Body of pancreas (tissue), 4 donors: ENCODE measurements at regions not wholly inside any gene's neighbourhood (a gene's known extent, or its start where the extent isn't known, plus 50 kb on each side); places are given as distances from the start of the nearest gene placed in this dataset.

Experiments
- POLR2A ChIP-seq, 3 donors: fragments of 450-650 bp; IDR thresholded peaks; one replicate each; pipeline ENCODE4 v1.6.1; 2016; ENCODE audit warnings: antibody characterized with exemption in 3 of 3, mild to moderate bottlenecking in 2 of 3
- TF ChIP-seq, protein P1 (sequence below), 7 experiments: fragments of 450-650 bp in 4 of 7; fragments of 200-600 bp in 3 of 7; sonication (generic) in 3 of 7; IDR thresholded peaks; one replicate each; pipeline ENCODE4 v1.5.1; 2016 to 2019; ENCODE audit warnings: antibody characterized with exemption in 7 of 7

DNA sequence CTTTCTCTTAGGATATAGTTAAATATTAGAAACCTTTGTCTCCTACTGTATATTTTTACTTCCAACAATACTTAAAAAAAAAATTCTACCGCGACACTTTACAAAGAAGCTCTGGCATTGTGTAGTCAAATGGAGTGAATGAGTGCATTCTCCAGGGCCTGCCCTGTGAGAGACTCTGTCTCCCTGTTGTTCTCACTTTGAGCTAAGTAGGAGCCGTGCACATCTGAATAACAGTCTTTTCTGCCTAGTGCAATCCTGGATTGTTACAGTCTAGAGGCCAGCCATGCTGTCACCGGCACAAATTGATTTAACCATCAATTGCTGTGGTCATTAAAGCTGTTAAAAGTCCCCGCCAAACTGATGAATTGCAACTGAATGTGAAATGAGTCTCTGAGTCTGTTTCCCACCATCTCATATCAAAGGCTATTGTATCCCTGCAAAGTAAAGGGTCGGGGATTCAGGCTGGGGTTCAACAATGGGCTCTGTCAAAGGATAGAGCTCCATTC lies 156.0 kb downstream of the RFPL4B start:
- TF ChIP-seq, protein P1, sequence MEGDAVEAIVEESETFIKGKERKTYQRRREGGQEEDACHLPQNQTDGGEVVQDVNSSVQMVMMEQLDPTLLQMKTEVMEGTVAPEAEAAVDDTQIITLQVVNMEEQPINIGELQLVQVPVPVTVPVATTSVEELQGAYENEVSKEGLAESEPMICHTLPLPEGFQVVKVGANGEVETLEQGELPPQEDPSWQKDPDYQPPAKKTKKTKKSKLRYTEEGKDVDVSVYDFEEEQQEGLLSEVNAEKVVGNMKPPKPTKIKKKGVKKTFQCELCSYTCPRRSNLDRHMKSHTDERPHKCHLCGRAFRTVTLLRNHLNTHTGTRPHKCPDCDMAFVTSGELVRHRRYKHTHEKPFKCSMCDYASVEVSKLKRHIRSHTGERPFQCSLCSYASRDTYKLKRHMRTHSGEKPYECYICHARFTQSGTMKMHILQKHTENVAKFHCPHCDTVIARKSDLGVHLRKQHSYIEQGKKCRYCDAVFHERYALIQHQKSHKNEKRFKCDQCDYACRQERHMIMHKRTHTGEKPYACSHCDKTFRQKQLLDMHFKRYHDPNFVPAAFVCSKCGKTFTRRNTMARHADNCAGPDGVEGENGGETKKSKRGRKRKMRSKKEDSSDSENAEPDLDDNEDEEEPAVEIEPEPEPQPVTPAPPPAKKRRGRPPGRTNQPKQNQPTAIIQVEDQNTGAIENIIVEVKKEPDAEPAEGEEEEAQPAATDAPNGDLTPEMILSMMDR (IDR thresholded peaks at IDR 0.05), result no peak
- no peak for TF ChIP-seq POLR2A (IDR thresholded peaks at IDR 0.05)
